Suppressor macrophage treated with lipopolysaccharide for 4 hours (primary cell): ENCODE measurements at regions not wholly inside any gene's neighbourhood (a gene's known extent, or its start where the extent isn't known, plus 50 kb on each side); places are given as distances from the start of the nearest gene placed in this dataset.
A peak's percentile ranks its signal among the peaks of the same experiment; 100 is the strongest.

Source experiments
- DNase-seq: peaks from one replicate; pipeline ENCODE4 v3.0.0-alpha.2; 2020

- no peak for DNase-seq
Measured at GRCh38 chr5:8150791-8151190, 281.8 kb downstream of the MTRR start.

DNA sequence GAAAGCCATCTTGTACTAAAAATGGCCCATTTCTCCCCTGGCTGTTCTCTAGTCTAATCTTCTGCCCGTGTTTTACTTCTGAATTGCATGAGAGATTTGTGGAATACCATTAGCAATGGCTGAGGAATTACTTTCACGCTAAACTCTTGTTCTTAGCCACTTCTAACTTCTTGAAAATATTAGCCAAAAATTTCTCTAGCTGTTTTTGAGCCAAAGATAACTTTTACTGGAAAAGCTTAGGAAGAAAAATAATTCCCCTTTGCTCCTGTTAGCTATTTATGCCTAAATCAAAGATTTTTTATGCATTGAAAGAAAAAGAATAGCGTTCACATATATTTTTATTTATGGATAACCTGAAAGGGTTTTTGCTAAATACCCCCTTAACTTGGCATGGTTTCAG, 287.8 kb downstream of the MTRR start:
- DNase-seq, result no peak

DNA sequence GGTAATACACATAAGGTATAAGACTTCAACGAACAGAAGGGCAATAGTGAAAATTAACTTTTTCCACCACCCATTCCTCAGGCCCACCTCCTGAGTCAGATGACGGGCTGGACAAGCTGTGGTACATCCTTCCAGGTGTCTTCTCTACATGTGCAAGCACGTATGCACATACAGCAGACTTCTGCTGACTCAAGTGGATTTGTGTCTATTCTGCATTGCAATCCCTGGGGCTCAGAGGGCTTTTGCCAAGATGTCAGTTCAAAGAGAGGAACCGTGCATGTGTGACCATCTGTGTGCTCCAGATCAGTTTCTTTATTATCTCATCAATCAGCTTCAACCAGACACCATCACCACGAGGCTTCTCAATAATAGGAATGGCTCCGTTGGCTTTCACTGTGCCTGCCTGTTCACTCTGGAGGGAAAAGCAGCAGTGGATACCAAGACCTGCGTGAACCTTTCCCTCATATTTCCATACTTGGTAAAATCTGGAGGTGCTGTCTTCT, 288.4 kb downstream of the MTRR start:
- no peak for DNase-seq

DNA sequence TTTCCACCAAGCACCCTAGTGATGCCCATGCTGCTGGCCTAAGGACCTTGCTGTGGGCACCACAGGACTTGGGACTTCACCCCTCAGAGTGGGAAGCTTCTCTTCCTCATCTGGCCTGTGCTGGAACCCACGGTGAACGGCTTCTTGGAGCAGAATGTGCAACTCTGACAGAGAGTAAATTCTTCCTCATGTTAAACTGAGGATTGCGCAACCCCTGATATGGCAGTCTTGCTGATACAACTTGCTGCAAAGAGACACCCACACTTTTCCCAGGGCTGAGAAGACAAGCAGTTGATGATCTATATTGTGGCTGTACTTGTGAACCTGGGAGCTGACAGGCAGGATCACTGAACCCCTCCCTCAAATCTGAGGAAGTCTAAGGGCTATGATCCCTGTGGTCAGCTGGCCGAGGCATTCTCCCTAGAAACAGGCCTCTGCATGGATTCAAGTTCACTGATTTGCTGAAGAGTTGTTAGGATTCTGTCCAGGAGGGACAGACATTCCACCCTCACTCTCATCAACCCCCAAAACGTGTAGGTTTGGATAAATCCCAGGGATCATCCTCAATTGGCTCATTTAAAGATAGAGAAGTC, 307.2 kb downstream of the MTRR start:
- peak; percentile 77 for DNase-seq

GRCh38 chr5:8184455-8185063, 315.6 kb downstream of the MTRR start:
- DNase-seq, result peak; percentile 37

- DNase-seq, result no peak
Measured at GRCh38 chr5:8185852-8186251, 316.9 kb downstream of the MTRR start.

DNA sequence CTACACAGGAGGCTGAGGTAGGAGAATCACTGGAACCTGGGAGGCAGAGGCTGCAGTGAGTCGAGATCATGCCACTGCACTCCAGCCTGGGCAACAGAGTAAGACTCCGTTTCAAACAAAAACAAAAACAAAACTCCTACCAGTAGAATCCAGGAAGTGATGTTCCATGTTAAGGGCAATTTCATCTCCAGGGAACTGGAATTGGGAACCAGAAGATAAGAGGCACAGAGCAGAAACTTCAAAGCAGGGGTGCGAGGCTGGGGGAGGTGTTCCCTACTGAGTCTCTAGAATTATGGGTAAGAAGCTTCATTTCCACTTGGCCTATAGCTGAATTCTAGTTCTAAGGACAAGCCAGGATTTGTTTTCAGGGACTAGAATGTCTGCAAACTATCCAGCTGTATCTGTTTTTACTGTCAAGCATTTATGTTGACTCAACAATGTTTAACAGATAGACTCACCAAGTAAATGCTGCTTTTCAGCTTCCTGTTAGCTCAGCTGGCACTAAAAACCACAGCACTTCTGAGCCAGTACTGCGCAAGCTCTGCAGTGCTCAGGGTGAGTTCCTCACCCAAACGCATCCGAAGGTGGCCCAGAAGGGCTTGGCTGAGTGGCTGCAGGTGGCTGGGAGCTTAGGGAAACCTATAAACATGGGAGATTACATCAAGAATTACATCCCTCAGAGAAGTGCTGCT, 320.1 kb downstream of the MTRR start:
- DNase-seq, result no peak

GRCh38 chr5:8192840-8193239, 323.9 kb downstream of the MTRR start:
- peak; percentile 17 for DNase-seq

DNA sequence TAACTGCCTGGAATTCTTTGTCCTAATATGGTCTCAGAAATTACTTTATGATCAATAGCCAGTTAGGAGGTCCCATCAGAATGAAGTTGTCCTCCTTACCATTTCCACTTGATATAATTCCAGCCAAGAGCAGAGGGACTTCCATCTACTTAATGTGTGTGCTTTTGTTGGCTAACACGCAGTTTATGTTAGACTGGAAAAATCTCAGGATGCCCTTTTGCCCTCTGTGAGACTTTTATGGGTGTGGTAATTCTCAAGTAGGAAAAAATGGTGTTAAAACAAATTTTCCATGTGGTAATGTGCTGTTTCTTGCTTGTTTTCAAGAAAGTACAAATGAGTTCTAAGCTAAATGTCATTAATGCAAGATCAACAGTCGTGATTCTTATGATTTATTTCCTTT, 327.1 kb downstream of the MTRR start:
- DNase-seq, result no peak

DNA sequence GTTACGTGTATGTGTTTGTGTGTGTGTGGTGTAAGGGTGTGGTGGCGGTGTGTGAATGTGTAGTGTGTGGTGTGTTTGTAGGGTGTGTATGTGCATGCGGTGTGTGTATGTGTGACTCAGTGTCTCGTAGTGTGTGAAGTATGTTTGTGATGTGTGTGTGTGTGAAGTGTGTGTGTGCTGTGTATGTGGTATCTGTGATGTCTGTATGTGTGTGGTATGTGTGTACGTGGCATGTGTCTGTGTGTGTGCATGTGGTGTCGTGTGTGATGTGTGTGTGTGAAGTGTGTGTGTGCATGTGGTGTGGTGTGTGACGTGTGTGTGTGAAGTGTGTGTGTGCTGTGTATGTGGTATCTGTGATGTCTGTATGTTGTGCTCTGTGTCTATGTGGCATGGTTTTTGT, 339.4 kb downstream of the MTRR start:
- no peak for DNase-seq

- DNase-seq, result no peak
Measured at GRCh38 chr5:8209500-8209899, 340.6 kb downstream of the MTRR start.

GRCh38 chr5:8213701-8214240, 344.8 kb downstream of the MTRR start:
- no peak for DNase-seq

DNA sequence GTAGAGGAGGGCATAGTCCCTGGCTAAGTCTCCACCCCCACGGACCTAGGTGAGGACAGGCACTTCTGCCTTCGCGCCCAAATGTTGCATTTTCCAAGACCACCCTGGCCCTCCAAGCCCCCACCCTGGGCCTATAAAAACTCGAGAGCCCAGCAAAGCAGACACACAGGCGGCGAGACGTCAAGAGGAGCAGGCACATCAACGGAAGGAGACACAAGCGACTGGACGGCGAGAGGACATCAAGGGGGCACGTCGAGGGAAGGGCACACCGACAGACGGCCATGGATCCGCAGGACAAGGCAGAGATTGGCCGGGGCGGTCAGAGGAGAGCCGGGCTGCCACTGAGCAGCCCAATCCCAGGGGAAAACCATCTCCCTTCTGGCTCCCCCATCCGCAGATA, 348.0 kb downstream of the MTRR start:
- DNase-seq, result no peak

DNA sequence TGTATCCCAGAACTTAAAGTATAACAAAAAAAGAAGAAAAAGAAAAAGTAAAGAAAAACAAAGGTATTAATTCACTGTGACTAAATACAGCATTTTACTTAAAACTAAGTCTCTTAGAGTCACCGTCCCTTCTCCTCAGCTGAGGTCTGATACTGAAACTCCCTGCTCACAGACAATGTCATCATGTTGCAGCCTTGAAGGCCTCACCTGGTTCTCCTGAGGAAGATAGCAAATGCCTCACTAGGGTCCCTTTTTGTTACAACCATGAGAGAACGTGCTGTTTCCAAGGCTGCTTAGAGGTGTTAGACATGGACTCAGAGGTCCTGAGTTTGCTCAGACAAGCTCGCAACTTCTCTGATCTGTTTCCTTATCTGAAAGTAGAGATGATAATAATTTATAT, 357.2 kb downstream of the MTRR start:
- no peak for DNase-seq

- no peak for DNase-seq
Measured at GRCh38 chr5:8227112-8227511, 358.2 kb downstream of the MTRR start.

DNA sequence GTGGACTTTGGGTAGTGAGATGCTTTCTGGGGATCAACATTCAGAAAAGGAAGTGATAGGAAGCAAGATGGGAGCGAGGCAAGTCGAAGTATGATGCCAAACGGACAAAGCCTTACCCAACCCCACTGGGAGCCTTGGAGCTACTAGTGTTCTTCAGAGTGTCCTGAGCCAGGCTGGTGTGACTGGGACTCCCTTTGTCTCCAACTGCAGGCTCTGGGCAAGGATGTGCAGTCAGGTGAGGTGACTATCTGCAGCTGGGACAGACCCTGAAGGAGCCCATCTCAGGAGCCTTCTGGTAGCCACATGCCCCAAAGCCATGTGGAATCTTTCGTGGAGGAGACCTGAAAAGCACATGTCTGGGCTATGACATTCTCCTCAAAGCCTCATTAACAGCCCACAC, 360.6 kb downstream of the MTRR start:
- DNase-seq, result no peak

- DNase-seq, result no peak
Measured at GRCh38 chr5:8230868-8231267, 361.9 kb downstream of the MTRR start.

- no peak for DNase-seq
Measured at GRCh38 chr5:8233479-8233878, 364.5 kb downstream of the MTRR start.

GRCh38 chr5:8234179-8234770, 365.3 kb downstream of the MTRR start:
- DNase-seq, result no peak

DNA sequence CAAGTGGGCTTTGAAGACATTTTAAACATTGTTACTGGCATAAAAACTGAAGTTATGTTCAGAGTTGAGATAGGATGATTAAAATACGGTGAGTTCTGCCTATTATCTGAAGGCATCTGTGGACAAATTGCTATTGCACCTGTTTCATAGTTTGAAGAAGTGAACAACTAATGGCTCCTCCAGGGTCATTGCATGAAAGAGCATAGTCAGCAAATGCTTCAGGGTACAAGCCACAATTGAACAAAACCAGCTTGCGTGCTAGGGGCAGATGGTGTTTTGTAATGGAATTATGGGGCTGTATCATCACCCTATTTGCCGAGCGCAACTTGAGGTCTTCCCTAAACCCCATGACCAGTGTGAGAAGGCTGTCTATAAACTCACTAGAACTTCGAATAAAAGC, 369.1 kb downstream of the MTRR start:
- DNase-seq, result no peak

DNA sequence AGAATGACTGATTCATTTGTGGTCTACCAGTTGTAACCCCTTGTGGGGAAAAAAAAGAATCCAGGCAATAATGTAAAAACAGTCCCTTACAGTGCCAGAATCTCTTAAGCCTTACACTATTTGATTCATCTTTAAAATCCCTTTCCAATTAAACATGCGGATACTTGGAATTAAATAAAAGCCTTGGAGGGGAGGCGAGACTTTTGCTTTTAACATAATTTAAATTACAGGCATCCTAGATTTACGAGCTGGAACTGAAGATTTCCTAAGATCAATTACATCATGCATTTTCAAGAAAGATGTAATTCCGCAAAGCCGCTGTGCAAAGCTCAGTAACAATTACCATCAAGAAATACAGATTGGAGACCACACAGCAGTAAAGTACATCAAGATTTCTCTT, 370.2 kb downstream of the MTRR start:
- DNase-seq, result no peak

- no peak for DNase-seq
Measured at GRCh38 chr5:8239646-8240045, 370.7 kb downstream of the MTRR start.

GRCh38 chr5:8241076-8241475, 372.1 kb downstream of the MTRR start:
- no peak for DNase-seq

DNA sequence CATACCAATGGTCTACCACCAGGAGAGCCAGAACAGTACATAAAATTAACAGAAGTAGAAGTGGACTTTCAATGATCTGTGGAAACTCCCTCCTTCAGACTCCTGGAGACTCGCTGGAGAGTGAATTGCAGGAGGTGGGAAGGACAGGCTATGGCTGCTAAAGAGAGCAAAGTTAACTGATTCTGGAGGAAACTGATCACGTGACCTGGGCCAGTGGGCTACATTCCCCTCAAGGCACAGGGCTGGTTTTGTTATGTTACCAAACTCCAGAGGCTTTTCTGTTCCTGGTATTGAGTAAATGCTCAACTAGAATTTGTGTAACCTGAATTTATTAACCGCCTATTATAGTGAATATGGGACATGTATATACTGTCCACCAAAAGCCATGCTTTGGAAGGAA, 372.6 kb downstream of the MTRR start:
- DNase-seq, result no peak
